ENCODE measurements at regions not wholly inside any gene's neighbourhood (a gene's known extent, or its start where the extent isn't known, plus 50 kb on each side); places are given as distances from the start of the nearest gene placed in this dataset.
A peak's percentile ranks its signal among the peaks of the same experiment; 100 is the strongest.

- DNase-seq (no peak), ATAC-seq (no peak)
- intact Hi-C loops (cut with DNase I), result no loop called here
These were observed 90.6 kb upstream of the SPAG17 start for GRCh38 chr1:118275472-118276115.

GRCh38 chr1:118272884-118273283 is 87.9 kb upstream of the SPAG17 start:
- DNase-seq (no peak), ATAC-seq (peak in 1 of 2 donors; percentile 15)
- intact Hi-C loops (cut with DNase I), result no loop called here

DNA sequence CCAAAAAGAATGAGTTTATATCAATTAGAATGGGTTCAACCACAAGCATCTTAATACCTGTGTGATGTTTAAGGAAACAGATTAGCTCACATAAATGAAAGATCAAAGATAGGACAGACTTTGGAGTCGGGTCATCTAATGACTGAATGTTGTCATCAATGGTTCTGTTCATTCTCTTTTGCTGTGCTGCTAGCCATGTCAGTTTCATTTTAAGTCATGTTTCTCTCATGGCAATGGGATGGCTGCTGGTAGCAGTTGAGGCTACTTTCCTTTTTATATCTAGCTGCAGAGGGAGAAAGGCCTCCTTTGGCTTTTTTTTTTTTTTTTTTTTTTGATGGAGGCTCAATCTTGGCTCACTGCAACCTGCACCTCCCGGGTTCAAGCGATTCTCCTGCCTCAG is 86.9 kb upstream of the SPAG17 start:
- intact Hi-C loops (cut with DNase I), result no loop called here
- ATAC-seq (no peak), DNase-seq (no peak)

DNA sequence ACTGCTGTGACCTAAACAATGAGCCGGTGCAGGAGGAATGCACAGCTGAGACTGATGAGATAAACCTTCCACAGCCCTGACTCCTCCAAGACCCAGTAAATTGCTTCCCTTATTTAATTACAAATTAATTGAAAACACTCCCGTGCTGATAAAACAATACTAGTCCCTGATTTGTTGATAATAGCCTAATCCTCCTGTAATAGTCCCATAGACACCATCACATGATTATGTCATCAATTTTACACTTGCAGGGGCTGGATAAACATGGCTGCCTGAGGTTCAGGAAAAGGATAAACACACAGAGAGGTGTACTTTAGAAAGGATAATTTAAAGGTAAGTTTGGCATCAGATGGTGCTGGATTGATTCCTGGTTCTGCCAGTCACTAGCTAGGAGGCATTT is 84.6 kb upstream of the SPAG17 start:
- intact Hi-C loops (cut with DNase I), result no loop called here
- DNase-seq (no peak), ATAC-seq (no peak)

DNA sequence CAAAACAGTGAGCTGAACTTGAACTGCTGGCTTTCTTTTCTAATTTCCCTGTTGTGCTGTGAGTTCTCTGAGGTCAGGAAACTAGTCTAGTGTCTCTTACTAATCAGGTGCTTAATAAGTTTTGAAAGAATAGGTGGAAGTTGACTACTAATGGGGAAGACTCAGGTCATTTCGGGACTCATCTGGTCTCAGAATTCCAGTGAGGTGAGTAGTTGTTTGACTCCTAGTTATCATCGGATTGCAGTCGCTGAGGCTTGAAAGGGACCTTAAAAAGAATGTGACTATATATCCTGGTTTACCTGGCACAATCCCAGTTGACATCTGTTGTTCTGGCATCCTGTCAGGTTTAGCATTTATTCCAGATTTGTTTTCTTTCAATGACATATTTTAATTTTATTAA is 81.4 kb upstream of the SPAG17 start:
- no peak for ATAC-seq
- intact Hi-C loops (cut with DNase I), result no loop called here
- no peak for DNase-seq

DNA sequence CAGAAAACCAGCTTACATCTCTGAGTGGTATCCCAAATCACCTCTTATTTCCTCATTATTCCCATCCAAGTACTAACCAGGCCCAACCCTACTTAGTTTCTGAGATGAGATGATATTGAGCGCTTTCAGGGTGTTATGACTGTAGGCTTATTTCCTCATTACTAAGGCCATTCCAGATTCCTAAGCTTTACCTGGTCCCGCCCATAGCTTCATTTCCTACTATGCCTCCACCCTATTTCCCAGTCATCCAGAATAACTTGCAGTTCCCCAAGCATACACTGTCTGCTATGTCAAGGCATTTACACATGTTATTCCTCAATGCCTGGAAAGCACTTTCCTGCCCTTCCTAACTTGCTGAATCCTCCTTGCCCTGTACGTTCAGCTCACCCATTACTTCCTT is 79.3 kb upstream of the SPAG17 start:
- ATAC-seq (no peak), DNase-seq (no peak)
- intact Hi-C loops (cut with DNase I), result no loop called here

DNA sequence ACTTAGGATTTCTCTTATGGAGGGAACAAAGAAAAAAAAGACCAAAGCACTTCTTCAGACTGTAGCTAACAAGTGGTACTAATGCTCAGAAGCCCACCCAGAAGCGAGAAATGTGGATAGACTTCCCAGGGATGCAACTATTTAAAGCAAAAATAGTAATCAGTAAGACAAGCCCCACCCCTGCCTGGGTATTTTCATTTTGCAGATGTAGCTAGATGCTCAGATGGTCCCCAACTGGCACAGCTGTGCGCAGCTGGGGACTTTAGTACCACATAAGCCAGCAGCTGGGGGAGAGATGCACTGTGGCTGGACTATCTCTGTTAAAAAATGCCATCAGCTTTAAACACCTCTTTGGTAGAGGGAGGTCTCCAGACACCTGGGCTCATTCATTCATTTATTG is 77.8 kb upstream of the SPAG17 start:
- intact Hi-C loops (cut with DNase I), result no loop called here
- no peak for ATAC-seq
- no peak for DNase-seq

- ATAC-seq, result no peak
- DNase-seq, result no peak
- intact Hi-C loops (cut with DNase I), result no loop called here
These were observed 73.9 kb upstream of the SPAG17 start for GRCh38 chr1:118258975-118259374.

DNA sequence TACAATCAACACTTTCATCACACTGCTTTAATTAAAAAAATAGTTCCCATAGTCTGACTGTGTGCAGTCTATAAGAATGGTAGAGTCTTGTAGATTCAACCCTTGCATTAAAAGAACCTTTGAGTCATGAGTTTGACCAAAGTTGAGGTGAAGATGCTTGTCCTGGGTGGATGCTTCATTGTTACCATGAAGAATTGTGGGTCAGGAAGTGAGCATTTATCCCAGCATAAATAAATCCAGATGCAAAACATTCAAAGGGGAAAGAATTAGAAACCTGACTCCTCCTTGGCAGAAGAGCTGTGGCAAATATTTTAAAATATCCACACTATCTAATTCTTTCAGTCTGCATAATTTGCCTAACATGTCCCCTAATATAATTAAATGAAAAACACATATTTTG is 72.9 kb upstream of the SPAG17 start:
- no peak for DNase-seq
- no peak for ATAC-seq
- intact Hi-C loops (cut with DNase I), result no loop called here

- intact Hi-C loops (cut with DNase I), result no loop called here
- no peak for ATAC-seq
These were observed 69.7 kb upstream of the SPAG17 start for GRCh38 chr1:118254491-118255425.

GRCh38 chr1:118254001-118254400 is 69.0 kb upstream of the SPAG17 start:
- intact Hi-C loops (cut with DNase I), result no loop called here
- DNase-seq, result no peak

More at GRCh38 chr1:118254491-118255425, 69.7 kb upstream of the SPAG17 start:
- DNase-seq, result no peak

DNA sequence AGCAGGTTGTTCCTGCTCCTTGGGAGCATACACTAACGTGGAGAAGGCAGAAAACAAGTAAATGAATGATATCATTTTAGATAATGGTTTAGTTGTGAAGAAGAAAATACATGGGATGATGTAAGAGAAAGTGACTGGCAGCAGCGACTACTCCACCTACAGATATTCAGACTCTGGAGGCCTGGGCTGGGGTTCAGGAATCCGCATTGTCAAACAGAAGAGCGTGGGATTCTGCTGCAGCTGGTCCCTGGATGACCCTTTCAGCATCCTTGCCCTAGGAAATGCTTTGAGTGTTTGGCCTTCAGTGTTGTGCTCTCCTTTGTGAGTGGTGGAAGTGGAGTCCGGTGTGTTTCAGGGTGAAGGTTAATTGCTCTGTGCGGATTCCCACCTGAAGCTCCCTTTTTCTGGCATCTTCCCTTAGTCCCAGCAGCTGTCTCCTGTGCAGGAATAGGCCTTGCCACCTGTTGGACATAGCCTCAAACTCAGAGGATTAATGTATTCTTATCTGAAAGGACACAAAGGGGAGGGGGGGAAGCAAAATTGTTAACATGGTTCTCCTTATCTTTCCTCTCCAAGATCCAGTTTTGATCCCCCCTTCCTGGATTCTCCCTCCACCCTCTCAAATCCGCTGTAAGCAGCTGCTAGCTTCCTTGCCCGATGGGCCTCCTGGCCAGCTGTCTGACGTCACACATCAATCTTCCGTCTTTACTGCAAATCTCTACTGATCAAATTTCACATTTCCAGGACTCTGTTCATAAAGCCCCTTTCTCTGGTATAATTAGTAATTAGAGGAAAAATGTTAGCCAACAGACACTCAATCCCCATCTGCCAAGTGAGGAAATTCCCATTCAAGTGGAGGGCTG is 68.3 kb upstream of the SPAG17 start:
- no peak for DNase-seq

More at GRCh38 chr1:118254001-118254400, 69.0 kb upstream of the SPAG17 start:
- no peak for ATAC-seq

GRCh38 chr1:118252624-118253023 is 67.6 kb upstream of the SPAG17 start:
- ATAC-seq, result no peak
- intact Hi-C loops (cut with DNase I), result no loop called here
- DNase-seq, result no peak

More for the DNA sequence above, 68.3 kb upstream of the SPAG17 start:
- intact Hi-C loops (cut with DNase I), result no loop called here
- no peak for ATAC-seq

DNA sequence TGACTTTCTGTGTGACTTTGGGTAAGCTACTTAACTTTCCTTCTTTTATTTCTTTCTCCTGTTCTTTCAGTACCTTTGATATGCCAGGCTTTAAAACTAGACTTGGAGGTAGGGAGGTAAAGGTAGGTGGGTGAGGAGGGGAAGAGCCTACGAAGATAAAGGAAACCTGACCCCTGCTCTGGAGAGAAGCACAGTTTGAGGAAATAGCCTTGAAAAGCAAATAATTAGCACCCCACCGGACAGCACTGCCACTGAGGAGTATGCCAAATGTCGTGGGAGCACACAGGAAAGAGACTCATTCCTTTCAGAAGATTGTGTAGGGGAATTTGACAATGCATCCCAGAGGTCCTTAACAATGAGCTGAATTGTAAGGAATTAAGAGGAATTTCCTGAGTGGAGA is 65.2 kb upstream of the SPAG17 start:
- no peak for DNase-seq
- intact Hi-C loops (cut with DNase I), result no loop called here
- ATAC-seq, result no peak

DNA sequence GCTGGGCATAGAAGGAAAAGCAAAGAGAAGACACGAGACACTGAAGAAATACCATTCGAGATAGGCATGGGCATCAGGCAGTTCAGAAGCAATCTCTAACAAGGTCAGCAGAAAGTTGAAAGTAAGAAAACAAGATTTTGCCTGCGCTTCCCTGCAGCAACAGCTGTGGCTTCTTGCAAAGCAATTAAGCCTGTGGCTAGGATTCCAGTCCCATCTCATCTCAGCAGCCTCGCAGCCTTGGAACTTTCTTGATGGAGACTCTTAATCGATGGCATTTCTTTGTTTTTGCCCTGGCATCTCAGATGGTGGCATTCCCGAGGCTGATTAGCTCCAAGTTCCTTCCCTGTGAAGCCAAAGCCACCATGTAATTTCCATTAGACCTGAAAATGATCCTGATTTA is 64.6 kb upstream of the SPAG17 start:
- DNase-seq (no peak), ATAC-seq (no peak)
- intact Hi-C loops (cut with DNase I), result no loop called here

- DNase-seq, result no peak
- ATAC-seq, result no peak
- intact Hi-C loops (cut with DNase I), result no loop called here
These were observed 62.6 kb upstream of the SPAG17 start for GRCh38 chr1:118247593-118247992.

DNA sequence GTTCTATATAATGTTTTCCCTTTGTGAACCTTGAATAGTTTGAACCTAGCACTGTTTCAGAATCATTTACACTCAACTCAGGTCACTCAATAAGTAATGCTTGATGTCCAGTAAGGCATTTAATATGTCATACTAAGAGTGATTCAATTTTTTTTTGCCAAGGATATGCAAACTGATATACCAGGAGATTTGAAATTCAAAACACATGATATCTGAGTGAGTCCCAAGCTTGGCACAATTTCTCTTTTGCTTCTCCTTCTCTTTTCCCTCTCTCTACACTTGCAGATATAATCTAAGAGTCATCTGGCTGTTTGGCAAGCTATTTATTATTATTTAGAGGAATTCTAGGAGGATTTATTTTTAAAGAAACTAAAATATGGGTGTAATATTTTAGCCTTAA is 61.6 kb upstream of the SPAG17 start:
- ATAC-seq, result no peak

GRCh38 chr1:118244194-118244593 is 59.2 kb upstream of the SPAG17 start:
- ATAC-seq, result no peak
- intact Hi-C loops (cut with DNase I), result no loop called here
- DNase-seq, result no peak

More for the DNA sequence above, 61.6 kb upstream of the SPAG17 start:
- intact Hi-C loops (cut with DNase I), result no loop called here
- DNase-seq, result no peak

- no peak for ATAC-seq
- intact Hi-C loops (cut with DNase I), result no loop called here
- no peak for DNase-seq
These were observed 58.2 kb upstream of the SPAG17 start for GRCh38 chr1:118243269-118243668.

All from left cardiac atrium (tissue), 4 donors.